Tibial artery (tissue), 4 donors: ENCODE measurements at regions not wholly inside any gene's neighbourhood (a gene's known extent, or its start where the extent isn't known, plus 50 kb on each side); places are given as distances from the start of the nearest gene placed in this dataset.
A peak's percentile ranks its signal among the peaks of the same experiment; 100 is the strongest.
"Not testable (repeated sequence)": the region's sequence is repeated elsewhere in the genome, so short reads cannot be mapped to it uniquely, and the experiment has no call there.

Experiments
- DNase-seq, 2 donors: peaks; one replicate each; pipeline ENCODE4 v3.0.0-alpha.2; 2019
- H3K27ac ChIP-seq, 2 donors: fragments of 200-600 bp; sonication (generic) in 1 of 2; 1 replicate in 1 of 2; 2 replicates in 1 of 2; pipeline ENCODE4 v1.5.1; 2018 to 2019; ENCODE audit warnings: mild to moderate bottlenecking in 1 of 2
- H3K27me3 ChIP-seq, 2 donors: fragments of 200-600 bp; sonication (generic) in 1 of 2; one replicate each; pipeline versions ENCODE4 v1.5.1 to v1.6.0; 2016 to 2019
- H3K36me3 ChIP-seq, 3 donors: fragments of 200-600 bp; sonication (generic) in 2 of 3; one replicate each; pipeline ENCODE4 v1.5.1; 2016 to 2019; ENCODE audit warnings: mild to moderate bottlenecking in 2 of 3
- H3K4me1 ChIP-seq, 4 donors: fragments of 200-600 bp; sonication (generic) in 2 of 4; 1 replicate in 3 of 4; 2 replicates in 1 of 4; pipeline ENCODE4 v1.5.1; 2016 to 2019
- H3K4me3 ChIP-seq, 2 donors: fragments of 200-600 bp; sonication (generic) in 1 of 2; 1 replicate in 1 of 2; 2 replicates in 1 of 2; pipeline ENCODE4 v1.5.1; 2018 to 2019; ENCODE audit warnings: mild to moderate bottlenecking in 2 of 2
- H3K9me3 ChIP-seq, 3 donors: fragments of 200-600 bp; sonication (generic) in 1 of 3; one replicate each; pipeline ENCODE4 v1.5.1; 2016 to 2019
- CTCF ChIP-seq, 2 experiments: fragments of 200-600 bp in 1 of 2; fragments of 450-650 bp in 1 of 2; IDR thresholded peaks; one replicate each; pipeline ENCODE4 v1.5.1; 2017 to 2019; ENCODE audit warnings: antibody characterized with exemption in 2 of 2, mild to moderate bottlenecking in 1 of 2, moderate library complexity in 1 of 2
- intact Hi-C: fragments of 100-400 bp; cut with DNase I; formaldehyde crosslinking; loops from one replicate; pipeline ENCODE4 v1.15.0; 2023; ENCODE audit warnings: low total_unique reads

- H3K4me3 ChIP-seq, result no peak overlapping the region
- H3K27me3 ChIP-seq, result no peaks in the 10 kb centered on the region
- intact Hi-C loops, result no loop called here
- H3K4me1 ChIP-seq, result no peaks in the 10 kb centered on the region
- H3K27ac ChIP-seq, result no peak overlapping the region
- no peaks in the 10 kb centered on the region for H3K36me3 ChIP-seq
- DNase-seq, result no peak
- no peaks in the 10 kb centered on the region for H3K9me3 ChIP-seq
- TF ChIP-seq CTCF (IDR thresholded peaks at IDR 0.05), result no peak
Observed at GRCh38 chr12:42030588-42030987, 114.1 kb downstream of the GXYLT1 start.

- Histone ChIP-seq H3K4me1 (no peaks in the 10 kb centered on the region), H3K36me3 (no peaks in the 10 kb centered on the region), H3K4me3 (no peak overlapping the region), H3K27ac (no peak overlapping the region), H3K9me3 (no peaks in the 10 kb centered on the region), H3K27me3 (no peaks in the 10 kb centered on the region)
- intact Hi-C loops, result loop anchor here (10.0 kb wide), 2 partner anchors 333 to 833 kb away; no protein-coding TSS in a partner anchor
- no peak for DNase-seq
- no peak for TF ChIP-seq CTCF (IDR thresholded peaks at IDR 0.05)
Observed at GRCh38 chr12:42027546-42027945, 117.1 kb downstream of the GXYLT1 start.

GRCh38 chr12:42024495-42024830 lies 120.2 kb downstream of the GXYLT1 start:
- Histone ChIP-seq H3K27me3 (no peaks in the 10 kb centered on the region), H3K36me3 (no peaks in the 10 kb centered on the region), H3K4me3 (peak overlapping the region; percentile 46 to 54), H3K9me3 (no peaks in the 10 kb centered on the region), H3K27ac (no peak overlapping the region), H3K4me1 (no peaks in the 10 kb centered on the region)
- intact Hi-C loops, result loop anchor here (5.0 to 10.0 kb wide), 3 partner anchors 330 to 1077 kb away; no protein-coding TSS in a partner anchor
- no peak for TF ChIP-seq CTCF (IDR thresholded peaks at IDR 0.05)
- DNase-seq, result no peak

GRCh38 chr12:42023733-42024494 lies 120.8 kb downstream of the GXYLT1 start:
- Histone ChIP-seq H3K27me3 (no peaks in the 10 kb centered on the region), H3K4me3 (peak overlapping the region; percentile 46 to 54), H3K4me1 (no peaks in the 10 kb centered on the region), H3K9me3 (no peaks in the 10 kb centered on the region), H3K36me3 (no peaks in the 10 kb centered on the region), H3K27ac (no peak overlapping the region)
- DNase-seq, result peak; percentile 69 to 82
- intact Hi-C loops, result loop anchor here (5.0 to 10.0 kb wide), 3 partner anchors 329 to 1077 kb away; no protein-coding TSS in a partner anchor
- peak; percentile 93 to 94 for TF ChIP-seq CTCF (IDR thresholded peaks at IDR 0.05)

GRCh38 chr12:42021937-42022336 lies 122.7 kb downstream of the GXYLT1 start:
- intact Hi-C loops, result loop anchor here (5.0 to 10.0 kb wide), 3 partner anchors 327 to 1075 kb away; no protein-coding TSS in a partner anchor
- H3K27me3 ChIP-seq, H3K9me3 ChIP-seq, H3K36me3 ChIP-seq, DNase-seq, H3K27ac ChIP-seq, H3K4me3 ChIP-seq, H3K4me1 ChIP-seq: not testable (repeated sequence)

GRCh38 chr12:42021469-42021868 lies 123.2 kb downstream of the GXYLT1 start:
- Histone ChIP-seq H3K27ac (no peak overlapping the region), H3K9me3 (no peaks in the 10 kb centered on the region), H3K27me3 (no peaks in the 10 kb centered on the region), H3K4me3 (no peak overlapping the region), H3K36me3 (no peaks in the 10 kb centered on the region), H3K4me1 (no peaks in the 10 kb centered on the region)
- TF ChIP-seq CTCF (IDR thresholded peaks at IDR 0.05), result no peak
- intact Hi-C loops, result loop anchor here (5.0 to 10.0 kb wide), 3 partner anchors 327 to 1074 kb away; no protein-coding TSS in a partner anchor
- DNase-seq, result no peak
